ENCODE measurements at regions not wholly inside any gene's neighbourhood (a gene's known extent, or its start where the extent isn't known, plus 50 kb on each side); places are given as distances from the start of the nearest gene placed in this dataset.

DNA sequence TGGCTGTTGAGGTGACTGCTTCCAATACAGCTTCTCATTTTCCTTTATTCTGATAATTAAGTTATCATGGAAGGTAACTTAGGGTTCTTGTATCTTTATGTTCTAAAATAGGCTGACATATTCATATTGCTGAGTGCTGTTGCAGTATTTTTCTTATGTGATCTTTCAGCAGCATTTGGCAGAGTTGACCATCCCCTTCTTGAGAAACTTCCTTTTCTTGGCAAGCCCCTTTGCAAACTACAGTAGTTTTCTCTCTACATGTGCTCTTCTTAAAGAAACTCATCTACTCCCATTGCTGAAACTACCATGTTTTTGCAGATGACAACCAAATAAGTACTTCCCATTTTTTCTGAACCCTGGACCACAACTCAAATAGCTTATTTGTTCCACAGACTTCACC lies 476.5 kb upstream of the TRIB2 start:
- intact Hi-C loops (cut with micrococcal nuclease), result no loop called here

GRCh38 chr2:12243381-12243780 lies 473.4 kb upstream of the TRIB2 start:
- intact Hi-C loops (cut with micrococcal nuclease), result no loop called here

DNA sequence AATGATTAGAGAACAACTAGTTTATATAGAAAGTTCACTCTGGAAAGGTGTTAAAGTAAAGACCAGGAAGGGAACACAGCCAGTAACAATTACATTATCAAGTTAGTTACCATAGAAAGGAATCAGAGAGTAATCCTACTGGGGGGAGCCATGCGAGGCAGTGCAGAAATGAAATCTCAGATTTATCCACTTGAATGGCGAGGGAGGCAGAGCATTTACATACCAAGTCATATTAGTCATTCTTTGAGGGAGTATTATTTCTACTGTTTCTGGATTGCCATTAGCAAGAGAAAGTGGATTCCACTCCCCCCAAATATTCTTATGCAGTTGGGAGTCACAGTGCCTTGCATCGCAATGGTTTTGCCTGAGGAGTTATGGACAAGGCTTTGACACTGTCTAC lies 472.7 kb upstream of the TRIB2 start:
- intact Hi-C loops (cut with micrococcal nuclease), result no loop called here

GRCh38 chr2:12251121-12251520 lies 465.6 kb upstream of the TRIB2 start:
- intact Hi-C loops (cut with micrococcal nuclease), result no loop called here

GRCh38 chr2:12251749-12252148 lies 465.0 kb upstream of the TRIB2 start:
- intact Hi-C loops (cut with micrococcal nuclease), result no loop called here

DNA sequence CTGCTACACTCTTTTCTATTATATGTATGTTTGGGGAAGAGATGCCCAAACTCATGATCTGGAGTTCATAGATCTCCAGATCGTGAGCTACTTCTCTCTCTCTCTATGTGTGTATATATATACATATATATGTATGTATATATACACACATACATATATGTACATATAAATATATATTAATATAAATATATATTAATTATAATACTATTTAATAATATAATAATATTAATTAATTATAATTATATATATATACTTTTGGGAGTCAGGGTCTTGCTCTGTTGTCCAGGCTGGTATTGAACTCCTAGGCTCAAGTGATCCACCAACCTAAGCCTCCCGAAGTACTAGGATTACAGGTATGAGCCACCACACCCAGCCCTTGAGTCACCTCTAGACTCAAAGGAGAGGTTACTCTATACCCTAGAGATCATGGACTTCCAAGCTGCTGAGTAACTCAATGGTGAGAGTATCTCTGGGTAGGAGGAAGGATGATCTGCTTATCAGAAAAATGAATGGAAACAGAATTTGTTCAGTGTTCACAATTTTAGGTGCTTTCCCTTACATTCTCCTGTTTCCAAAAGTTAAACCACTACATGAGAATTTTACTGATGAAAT lies 463.5 kb upstream of the TRIB2 start:
- intact Hi-C loops (cut with micrococcal nuclease), result no loop called here

GRCh38 chr2:12254280-12254860 lies 462.4 kb upstream of the TRIB2 start:
- intact Hi-C loops (cut with micrococcal nuclease), result no loop called here

GRCh38 chr2:12256206-12256605 lies 460.5 kb upstream of the TRIB2 start:
- intact Hi-C loops (cut with micrococcal nuclease), result no loop called here

- intact Hi-C loops (cut with micrococcal nuclease), result no loop called here
Measured at GRCh38 chr2:12257476-12257875, 459.3 kb upstream of the TRIB2 start.

DNA sequence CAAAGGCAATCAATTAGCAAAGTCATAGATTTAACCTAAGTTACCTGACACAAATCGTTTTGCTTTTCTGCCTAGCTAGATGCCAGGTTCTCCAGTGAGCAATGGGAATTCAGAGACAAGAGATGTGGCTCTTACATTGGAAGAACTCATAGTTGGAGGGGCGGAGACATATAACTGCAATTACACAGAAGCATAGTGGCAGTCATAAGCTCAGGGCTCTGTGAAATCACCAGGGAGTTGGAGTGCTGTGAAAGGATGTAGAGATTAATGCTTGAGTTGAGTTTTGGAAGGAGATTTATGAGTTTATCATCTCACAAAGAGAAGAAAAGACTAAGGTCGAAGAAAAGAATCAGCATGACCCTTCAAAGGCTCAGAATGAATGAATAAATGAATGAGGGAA lies 457.2 kb upstream of the TRIB2 start:
- intact Hi-C loops (cut with micrococcal nuclease), result no loop called here

DNA sequence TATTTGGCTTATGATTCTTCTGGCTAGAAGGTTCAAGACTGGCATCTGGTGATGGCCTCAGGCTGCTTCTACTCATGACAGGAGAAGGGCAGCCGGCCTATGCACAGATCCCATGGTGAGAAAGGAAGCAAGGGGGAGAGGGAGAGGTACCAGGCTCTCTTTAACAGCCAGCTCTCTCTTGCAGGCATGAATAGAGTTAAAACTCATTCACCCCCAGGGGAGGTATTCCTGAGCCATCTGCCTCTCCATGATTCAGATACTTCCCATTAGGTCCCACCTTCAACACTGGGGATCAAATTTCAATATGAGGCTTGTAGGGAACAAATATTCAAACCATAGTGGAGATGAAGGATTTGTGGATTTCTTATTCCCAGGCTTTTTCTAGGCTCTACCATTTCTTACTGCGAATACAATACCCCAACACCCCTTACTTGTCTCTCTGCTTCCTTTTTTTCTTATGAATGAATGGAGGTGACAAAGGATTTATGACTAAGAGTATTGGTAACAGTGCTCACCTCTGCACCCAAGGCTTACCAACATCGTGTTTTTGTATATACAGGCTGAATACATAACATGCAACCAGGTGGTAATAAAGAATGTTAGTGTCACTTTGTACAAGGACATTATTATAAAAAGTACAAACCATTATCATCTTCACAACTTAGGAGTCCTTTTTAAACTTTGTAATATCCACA lies 454.6 kb upstream of the TRIB2 start:
- intact Hi-C loops (cut with micrococcal nuclease), result no loop called here

DNA sequence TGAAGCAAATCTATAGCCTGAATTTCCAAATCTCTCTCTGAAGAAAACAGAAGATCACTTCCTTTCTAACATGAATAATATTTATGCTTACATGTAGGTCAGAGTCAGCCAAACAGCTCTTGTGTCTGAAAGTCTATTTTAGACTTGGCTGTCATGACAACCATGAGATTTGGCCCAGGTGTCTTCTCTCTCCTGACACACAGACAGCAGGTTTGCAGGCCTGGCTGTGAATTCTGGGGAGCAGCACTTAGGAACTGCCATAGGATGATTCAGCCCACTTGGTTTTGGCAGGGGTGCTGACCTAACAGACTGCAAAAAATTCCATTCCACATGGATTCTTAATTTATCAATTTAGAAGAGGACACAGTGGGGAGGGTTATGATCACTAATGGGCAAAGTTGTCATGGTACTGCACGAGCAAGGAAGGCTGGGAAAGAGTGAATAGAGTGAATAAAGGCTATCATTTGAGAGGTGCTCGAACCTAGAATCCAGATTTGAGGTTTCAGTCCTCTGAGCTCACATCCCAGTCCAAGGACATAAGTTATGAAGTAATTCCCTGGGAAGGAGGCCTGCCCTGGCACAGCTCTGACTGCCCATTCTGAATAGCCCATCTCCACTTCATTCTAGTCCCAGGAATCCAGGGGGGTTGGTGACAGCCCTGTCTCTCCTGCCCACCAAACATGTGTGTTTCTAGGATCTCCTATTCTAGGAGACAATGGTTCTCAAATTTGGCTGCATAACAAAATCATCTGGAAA lies 453.9 kb upstream of the TRIB2 start:
- intact Hi-C loops (cut with micrococcal nuclease), result no loop called here

- intact Hi-C loops (cut with micrococcal nuclease), result no loop called here
Measured at GRCh38 chr2:12263730-12264129, 453.0 kb upstream of the TRIB2 start.

DNA sequence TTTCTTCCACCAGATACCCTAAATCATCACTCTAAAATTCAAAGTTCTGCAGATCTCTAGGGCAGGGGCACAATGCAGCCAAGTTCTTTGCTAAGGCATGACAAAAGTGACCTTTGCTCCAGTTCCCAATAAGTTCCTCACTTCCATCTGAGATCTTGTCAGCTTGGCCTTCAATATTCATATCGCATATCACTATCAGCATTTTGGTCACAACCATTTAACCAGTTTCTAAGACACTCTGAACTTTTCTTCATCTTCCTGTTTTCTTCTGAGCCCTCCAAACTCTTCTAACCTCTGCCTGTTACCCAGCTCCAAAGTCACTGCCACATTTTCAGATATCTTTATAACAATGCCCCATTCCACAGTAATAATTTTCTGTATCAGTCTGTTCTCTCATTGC lies 452.6 kb upstream of the TRIB2 start:
- intact Hi-C loops (cut with micrococcal nuclease), result no loop called here

GRCh38 chr2:12265646-12266045 lies 451.1 kb upstream of the TRIB2 start:
- intact Hi-C loops (cut with micrococcal nuclease), result no loop called here

DNA sequence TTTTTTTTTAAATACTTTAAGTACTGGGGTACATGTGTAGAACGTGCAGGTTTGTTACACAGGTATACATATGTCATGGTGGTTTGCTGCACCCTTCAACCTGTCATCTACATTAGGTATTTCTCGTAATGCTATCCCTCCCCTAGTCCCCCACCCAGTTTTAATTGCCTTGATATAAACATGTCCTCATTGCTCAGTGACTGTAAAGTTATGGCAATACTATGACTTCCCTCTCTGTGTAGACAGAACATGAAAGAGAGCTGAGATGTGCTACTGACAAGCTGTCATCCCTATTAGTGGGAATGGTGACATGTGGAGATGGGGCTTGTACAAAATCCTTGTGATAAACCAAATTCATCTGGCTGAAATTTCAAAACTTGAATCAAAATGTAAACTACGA lies 449.7 kb upstream of the TRIB2 start:
- intact Hi-C loops (cut with micrococcal nuclease), result no loop called here

DNA sequence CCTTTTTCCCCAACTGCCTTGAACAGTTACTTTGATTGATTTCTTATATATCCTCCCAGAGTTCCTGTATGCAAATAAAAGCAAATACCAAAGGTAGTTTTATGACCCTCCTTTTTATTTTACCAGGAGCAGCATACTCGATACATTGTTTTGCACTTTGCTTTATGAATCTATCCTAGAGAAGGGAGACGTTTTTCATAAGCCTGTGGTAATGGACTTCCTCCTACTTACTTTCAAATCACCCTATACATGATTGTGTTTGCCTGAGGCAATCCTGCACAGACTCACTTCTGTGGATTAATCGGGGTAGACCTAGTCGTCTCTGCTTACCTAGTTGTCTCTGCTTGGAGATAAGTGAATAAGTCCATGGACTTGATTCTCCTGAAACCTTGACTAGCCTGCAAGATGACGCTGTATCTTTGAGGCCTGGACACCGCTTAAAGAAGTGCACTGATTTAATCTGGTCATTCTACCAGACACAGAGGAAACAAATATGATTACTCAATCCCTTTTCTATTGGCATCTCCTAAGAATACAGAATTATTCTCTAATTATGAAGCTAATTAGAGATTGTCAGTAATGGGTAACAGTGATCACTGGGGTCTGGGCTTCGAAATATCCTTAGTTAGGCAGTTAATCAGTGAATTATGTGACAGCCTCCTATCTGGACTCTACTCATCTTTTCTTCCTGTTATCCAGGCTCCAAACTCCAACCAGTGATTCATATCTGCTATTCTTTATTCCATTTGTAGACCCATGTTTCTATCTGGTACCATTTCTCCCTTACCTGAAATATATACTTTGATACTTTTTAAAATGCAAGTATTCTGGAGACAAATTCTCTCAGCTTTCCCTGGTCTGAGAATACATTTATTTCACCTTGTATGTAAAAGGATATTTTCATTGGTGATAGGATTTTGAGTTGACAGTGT lies 447.4 kb upstream of the TRIB2 start:
- intact Hi-C loops (cut with micrococcal nuclease), result no loop called here

- intact Hi-C loops (cut with micrococcal nuclease), result no loop called here
Measured at GRCh38 chr2:12270876-12271588, 445.7 kb upstream of the TRIB2 start.

GRCh38 chr2:12271589-12271984 lies 445.1 kb upstream of the TRIB2 start:
- intact Hi-C loops (cut with micrococcal nuclease), result no loop called here

- intact Hi-C loops (cut with micrococcal nuclease), result no loop called here
Measured at GRCh38 chr2:12273111-12273510, 443.6 kb upstream of the TRIB2 start.

GRCh38 chr2:12274591-12274990 lies 442.1 kb upstream of the TRIB2 start:
- intact Hi-C loops (cut with micrococcal nuclease), result no loop called here

Data from T-helper 2 cell treated with Interferon-gamma antibody and Interleukin-4, amounts not matched to agents 100 ng/mL and 5 ng/mL, for 36 hours (primary cell).